ENCODE measurements at regions not wholly inside any gene's neighbourhood (a gene's known extent, or its start where the extent isn't known, plus 50 kb on each side); places are given as distances from the start of the nearest gene placed in this dataset.

DNA sequence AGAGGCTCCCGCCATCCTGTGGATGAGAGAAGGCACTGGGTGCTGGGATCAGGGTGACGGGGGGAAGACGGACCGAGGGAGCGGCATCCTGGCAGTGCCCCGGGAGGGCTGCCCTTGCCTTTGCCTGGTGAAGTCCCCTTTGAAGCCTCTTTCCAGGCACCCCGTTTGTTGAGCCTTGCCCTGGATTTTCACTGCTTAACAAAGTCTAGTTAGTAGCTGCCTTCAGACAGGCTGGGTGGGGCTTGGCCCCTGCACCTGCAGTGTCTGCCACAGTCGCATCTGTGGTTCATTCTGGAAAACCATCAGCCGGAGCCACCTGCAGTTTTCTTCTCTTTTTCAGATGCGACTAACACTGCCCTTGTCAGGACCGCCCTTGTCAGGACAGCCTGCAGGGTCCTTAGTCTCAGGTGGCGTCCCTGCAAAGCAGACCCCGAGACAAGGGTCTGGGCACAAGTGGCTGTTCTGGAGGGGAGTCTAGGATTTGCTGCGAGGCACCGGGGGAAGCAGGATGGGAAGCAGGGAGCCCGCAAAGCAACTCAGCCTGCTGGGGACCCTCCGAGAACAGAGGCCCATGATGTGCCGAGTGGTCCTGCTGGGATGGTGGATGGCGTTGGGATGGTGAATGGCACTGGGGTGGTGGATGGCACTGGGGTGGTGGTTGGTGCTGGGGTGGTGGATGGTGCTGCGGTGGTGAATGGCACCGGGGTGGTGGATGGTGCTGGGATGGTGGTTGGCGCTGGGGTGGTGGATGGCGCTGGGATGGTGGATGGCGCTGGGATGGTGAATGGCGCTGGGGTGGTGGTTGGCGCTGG lies 147.9 kb upstream of the COL5A1 start:
- Histone ChIP-seq H3K4me3 (ENCODE audit: low read length) (no peak overlapping the region), H3K36me3 (ENCODE audit: insufficient read depth, low read length) (no peaks in the 10 kb centered on the region), H3K9me2 (ENCODE audit: insufficient read depth, low read length) (no peaks in the 10 kb centered on the region), H3K9ac (ENCODE audit: low read length) (no peak overlapping the region), H3F3A (ENCODE audit: insufficient read depth, low read length, poor library complexity, severe bottlenecking) (no peaks in the 10 kb centered on the region), H3K79me2 (replicated peaks; ENCODE audit: insufficient read depth, low read length) (no peaks in the 10 kb centered on the region), H2AFZ (ENCODE audit: low read depth, low read length) (no peak overlapping the region), H3K27ac (ENCODE audit: low read length) (no peak overlapping the region), H4K20me1 (ENCODE audit: insufficient read depth) (no peaks in the 10 kb centered on the region), H3K4me2 (ENCODE audit: low read length) (no peak overlapping the region), H3K9me3 (ENCODE audit: low read length) (no peaks in the 10 kb centered on the region), H3K27me3 (ENCODE audit: insufficient read depth, low read depth, low read length) (no peaks in the 10 kb centered on the region)
- no peak for TF ChIP-seq MXI1 (conservative IDR thresholded peaks at IDR 0.05; ENCODE audit: poor library complexity, severe bottlenecking)

DNA sequence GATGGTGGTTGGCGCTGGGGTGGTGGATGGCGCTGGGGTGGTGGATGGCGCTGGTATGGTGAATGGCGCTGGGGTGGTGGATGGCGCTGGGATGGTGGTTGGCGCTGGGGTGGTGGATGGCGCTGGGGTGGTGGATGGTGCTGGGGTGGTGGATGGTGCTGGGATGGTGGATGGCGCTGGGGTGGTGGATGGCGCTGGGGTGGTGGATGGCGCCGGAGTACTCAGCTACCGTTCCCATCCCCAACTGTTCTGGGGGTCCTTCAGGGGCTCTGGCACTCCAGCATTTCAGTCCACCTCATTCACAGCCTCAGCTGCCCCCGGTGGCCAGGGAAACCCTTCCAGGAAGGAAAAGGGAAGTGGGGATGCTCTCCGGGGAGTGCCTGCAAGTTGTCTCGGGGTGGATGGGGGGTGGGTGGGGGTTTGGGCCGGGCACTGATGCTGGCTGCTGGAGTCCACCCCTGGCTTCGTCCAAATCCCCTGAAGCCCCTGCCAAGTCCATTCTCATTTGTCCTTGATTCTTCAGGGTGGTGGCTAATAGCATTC lies 147.3 kb upstream of the COL5A1 start:
- no peaks in the 10 kb centered on the region for H3K27me3 ChIP-seq (ENCODE audit: insufficient read depth, low read depth, low read length)
- H4K20me1 ChIP-seq (ENCODE audit: insufficient read depth) = no peaks in the 10 kb centered on the region
- H3K9me3 ChIP-seq (ENCODE audit: low read length) = no peaks in the 10 kb centered on the region
- no peak overlapping the region for H2AFZ ChIP-seq (ENCODE audit: low read depth, low read length)
- H3K36me3 ChIP-seq (ENCODE audit: insufficient read depth, low read length) = no peaks in the 10 kb centered on the region
- H3K4me3 ChIP-seq (ENCODE audit: low read length) = no peak overlapping the region
- no peak overlapping the region for H3K9ac ChIP-seq (ENCODE audit: low read length)
- H3K79me2 ChIP-seq (replicated peaks; ENCODE audit: insufficient read depth, low read length) = no peaks in the 10 kb centered on the region
- TF ChIP-seq, protein P1, sequence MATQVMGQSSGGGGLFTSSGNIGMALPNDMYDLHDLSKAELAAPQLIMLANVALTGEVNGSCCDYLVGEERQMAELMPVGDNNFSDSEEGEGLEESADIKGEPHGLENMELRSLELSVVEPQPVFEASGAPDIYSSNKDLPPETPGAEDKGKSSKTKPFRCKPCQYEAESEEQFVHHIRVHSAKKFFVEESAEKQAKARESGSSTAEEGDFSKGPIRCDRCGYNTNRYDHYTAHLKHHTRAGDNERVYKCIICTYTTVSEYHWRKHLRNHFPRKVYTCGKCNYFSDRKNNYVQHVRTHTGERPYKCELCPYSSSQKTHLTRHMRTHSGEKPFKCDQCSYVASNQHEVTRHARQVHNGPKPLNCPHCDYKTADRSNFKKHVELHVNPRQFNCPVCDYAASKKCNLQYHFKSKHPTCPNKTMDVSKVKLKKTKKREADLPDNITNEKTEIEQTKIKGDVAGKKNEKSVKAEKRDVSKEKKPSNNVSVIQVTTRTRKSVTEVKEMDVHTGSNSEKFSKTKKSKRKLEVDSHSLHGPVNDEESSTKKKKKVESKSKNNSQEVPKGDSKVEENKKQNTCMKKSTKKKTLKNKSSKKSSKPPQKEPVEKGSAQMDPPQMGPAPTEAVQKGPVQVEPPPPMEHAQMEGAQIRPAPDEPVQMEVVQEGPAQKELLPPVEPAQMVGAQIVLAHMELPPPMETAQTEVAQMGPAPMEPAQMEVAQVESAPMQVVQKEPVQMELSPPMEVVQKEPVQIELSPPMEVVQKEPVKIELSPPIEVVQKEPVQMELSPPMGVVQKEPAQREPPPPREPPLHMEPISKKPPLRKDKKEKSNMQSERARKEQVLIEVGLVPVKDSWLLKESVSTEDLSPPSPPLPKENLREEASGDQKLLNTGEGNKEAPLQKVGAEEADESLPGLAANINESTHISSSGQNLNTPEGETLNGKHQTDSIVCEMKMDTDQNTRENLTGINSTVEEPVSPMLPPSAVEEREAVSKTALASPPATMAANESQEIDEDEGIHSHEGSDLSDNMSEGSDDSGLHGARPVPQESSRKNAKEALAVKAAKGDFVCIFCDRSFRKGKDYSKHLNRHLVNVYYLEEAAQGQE (IDR thresholded peaks at IDR 0.05; ENCODE audit: borderline replicate concordance) = no peak
- TF ChIP-seq SMC3 (conservative IDR thresholded peaks at IDR 0.05; ENCODE audit: poor library complexity) (no peak), EZH2 (IDR thresholded peaks at IDR 0.05; ENCODE audit: borderline replicate concordance, insufficient read depth, low read length, poor library complexity, severe bottlenecking) (no peak), EP300 (conservative IDR thresholded peaks at IDR 0.05; ENCODE audit: poor library complexity, severe bottlenecking) (no peak), TAF1 (IDR thresholded peaks at IDR 0.05; ENCODE audit: low read depth) (no peak), POLR2AphosphoS5 (IDR thresholded peaks at IDR 0.05) (no peak), MXI1 (conservative IDR thresholded peaks at IDR 0.05; ENCODE audit: poor library complexity, severe bottlenecking) (no peak), RAD21 (conservative IDR thresholded peaks at IDR 0.05) (no peak)
- TF ChIP-seq, protein P2, sequence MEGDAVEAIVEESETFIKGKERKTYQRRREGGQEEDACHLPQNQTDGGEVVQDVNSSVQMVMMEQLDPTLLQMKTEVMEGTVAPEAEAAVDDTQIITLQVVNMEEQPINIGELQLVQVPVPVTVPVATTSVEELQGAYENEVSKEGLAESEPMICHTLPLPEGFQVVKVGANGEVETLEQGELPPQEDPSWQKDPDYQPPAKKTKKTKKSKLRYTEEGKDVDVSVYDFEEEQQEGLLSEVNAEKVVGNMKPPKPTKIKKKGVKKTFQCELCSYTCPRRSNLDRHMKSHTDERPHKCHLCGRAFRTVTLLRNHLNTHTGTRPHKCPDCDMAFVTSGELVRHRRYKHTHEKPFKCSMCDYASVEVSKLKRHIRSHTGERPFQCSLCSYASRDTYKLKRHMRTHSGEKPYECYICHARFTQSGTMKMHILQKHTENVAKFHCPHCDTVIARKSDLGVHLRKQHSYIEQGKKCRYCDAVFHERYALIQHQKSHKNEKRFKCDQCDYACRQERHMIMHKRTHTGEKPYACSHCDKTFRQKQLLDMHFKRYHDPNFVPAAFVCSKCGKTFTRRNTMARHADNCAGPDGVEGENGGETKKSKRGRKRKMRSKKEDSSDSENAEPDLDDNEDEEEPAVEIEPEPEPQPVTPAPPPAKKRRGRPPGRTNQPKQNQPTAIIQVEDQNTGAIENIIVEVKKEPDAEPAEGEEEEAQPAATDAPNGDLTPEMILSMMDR (IDR thresholded peaks at IDR 0.05; ENCODE audit: poor library complexity, severe bottlenecking) = no peak
- H3K9me2 ChIP-seq (ENCODE audit: insufficient read depth, low read length) = no peaks in the 10 kb centered on the region
- H3F3A ChIP-seq (ENCODE audit: insufficient read depth, low read length, poor library complexity, severe bottlenecking) = peaks cover 3% of the 10 kb centered on the region
- H3K4me2 ChIP-seq (ENCODE audit: low read length) = no peak overlapping the region
- no peak overlapping the region for H3K27ac ChIP-seq (ENCODE audit: low read length)
